NCI-H510A treated with DMSO at 0.1 percent for 48 hours (cell line): ENCODE measurements at regions not wholly inside any gene's neighbourhood (a gene's known extent, or its start where the extent isn't known, plus 50 kb on each side); places are given as distances from the start of the nearest gene placed in this dataset.

Experiments used
- DNase-seq: peaks from one replicate; lab custom pipeline; 2025; lab: John Stamatoyannopoulos, UW

GRCh38 chr11:105333153-105333552, 193.6 kb upstream of the CARD18 start:
- DNase-seq, result no peak

DNA sequence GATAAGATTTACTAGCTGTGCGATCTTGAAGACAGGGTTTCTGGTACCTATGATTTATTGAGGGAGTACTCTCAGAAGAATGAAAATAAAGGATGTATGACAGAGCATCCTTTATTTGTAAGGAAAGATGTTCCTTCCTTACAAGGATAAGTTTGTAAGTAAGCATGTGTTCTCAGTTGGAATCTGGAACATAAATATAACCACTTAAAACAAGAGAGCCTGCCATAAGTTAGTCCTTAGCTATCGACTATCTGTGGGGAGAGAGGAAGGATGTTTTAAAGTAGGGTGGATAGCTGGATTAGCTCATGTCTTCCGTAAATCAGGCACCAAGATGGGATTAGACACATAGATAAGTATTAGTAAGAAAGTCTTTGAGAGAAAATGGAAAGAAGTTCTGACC, 192.6 kb upstream of the CARD18 start:
- no peak for DNase-seq

DNA sequence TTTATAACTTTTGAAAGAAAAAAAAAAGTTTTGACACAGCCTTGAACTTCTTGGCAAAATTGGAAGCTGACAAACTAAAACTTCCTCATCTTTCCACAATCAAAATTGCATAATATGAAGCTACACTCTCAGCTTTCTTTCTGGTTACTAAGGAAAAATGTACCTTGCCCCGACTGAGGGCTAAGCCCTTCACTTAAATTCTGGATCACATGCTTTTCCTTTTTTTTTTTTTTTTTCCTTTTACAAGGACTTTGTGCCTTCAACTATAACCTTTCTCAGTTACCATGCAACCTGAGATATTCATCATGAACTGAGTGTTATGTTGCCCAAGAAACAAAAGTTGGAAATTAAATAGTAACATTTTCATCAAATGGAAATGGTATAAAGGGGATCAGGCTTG, 188.5 kb upstream of the CARD18 start:
- no peak for DNase-seq

DNA sequence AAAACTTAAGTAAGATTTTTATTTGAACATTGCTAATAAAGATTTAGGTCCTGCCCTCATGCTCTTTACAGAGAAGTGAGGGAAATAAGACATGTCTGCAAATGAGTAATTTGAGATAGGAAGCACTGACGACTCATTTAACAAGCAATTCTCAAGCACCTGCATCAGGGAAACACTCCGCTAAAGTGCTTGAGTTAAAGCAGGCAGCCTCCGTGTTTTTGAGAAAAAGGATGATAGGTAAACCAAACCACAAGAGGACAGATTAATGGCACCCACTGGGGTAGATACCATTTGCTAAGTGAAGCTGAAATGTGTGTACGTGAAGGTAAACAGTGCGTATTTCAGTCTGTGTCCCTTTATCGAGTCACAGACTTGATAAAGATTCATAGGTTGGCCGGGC, 184.6 kb upstream of the CARD18 start:
- DNase-seq, result peak; percentile 49

DNA sequence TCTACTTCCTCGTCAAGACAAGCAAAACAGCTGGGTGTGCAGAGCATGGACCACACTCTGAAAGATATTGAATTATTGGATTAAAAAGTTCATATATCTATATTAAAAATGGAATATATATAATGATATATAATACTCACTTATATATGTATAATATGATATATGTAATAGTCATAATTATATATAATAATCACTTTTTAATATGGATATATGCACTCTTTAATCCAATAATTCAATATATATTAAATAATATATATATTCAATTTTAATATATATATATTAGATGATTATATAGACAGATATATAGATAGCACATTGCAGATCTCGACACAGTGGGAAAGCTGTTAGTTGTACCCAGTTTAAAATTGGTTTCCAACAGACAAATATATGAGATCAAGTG, 182.1 kb upstream of the CARD18 start:
- DNase-seq, result no peak

DNA sequence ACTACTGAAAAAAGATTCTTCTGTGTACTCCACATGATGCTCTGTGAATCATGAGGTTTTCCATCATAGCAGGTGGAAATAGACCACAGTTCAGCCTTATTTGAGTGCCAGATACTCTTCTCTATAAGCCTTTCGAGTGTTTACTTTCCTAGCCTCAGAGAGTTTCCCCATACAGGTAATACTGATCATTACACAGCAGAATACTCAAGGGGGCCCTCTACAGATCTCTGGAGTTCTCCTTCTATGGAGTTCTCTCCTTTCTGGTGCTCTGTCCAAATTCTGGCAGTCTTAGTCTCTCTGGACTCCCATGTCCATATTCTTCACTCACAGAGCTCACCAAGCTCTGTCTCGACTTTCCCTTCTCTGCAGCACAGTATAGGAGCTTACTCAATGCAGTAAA, 175.7 kb upstream of the CARD18 start:
- peak; percentile 81 for DNase-seq

DNA sequence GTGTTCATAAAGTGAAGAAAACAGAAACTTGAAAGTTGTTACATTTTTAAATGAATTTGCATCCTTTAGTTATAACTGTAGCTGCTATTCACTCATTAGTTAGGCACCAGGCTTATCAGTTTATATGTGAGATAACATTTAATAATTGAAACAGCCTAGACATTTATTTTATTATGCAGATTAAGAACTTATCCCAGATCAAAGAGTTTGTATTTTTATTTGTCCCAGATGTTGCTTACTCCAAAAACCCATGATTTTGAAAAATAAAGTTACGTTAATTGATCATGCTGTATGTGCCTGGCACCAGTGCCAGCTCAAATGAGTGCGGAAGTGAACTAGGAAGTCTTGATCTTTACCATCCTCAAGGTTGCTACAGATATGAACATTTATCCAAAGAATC, 172.7 kb upstream of the CARD18 start:
- no peak for DNase-seq

GRCh38 chr11:105298630-105299029, 159.1 kb upstream of the CARD18 start:
- DNase-seq, result no peak

DNA sequence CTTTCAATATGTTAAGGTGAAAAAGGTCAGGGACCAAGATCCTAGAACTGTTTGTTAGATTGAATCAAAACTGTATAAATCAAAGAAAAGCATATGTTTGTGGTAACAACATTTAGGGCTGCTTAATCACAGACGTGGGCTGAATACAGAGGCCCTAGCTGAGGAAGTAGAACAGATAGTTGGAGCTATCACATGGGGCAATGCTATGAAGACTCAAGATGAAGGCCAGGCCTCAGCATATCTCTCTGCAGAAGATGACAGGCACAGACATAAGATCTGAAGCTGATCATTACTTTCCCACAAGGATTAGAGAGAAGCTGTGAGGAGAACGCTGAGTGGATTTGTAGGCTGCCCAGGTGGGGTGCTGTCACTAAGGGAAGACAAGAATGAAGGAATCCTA, 158.6 kb upstream of the CARD18 start:
- no peak for DNase-seq

- DNase-seq, result no peak
These were observed 157.9 kb upstream of the CARD18 start for GRCh38 chr11:105297463-105297862.

- no peak for DNase-seq
These were observed 157.2 kb upstream of the CARD18 start for GRCh38 chr11:105296806-105297205.

DNA sequence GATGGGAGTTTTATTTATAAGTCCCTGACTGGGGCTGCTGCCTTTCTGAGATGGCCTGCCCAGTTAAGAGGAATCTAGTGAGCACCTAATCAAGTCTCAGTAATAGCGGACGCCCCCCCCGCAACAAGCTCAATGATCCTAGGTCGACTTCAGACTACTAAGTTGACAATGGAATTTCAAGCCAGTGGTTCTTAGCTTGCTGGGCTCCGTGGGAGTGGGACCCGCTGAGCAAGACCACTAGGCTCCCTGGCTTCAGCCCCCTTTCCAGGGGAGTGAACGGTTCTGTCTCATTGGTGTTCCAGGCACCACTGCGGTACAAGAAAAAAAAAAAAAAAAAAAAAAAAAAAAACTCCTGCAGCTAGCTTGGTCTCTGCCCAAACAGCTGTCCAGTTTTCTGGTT, 156.8 kb upstream of the CARD18 start:
- no peak for DNase-seq

- no peak for DNase-seq
These were observed 143.1 kb upstream of the CARD18 start for GRCh38 chr11:105282658-105283057.

GRCh38 chr11:105274631-105275030, 135.1 kb upstream of the CARD18 start:
- no peak for DNase-seq

- no peak for DNase-seq
These were observed 134.2 kb upstream of the CARD18 start for GRCh38 chr11:105273660-105274280.

- DNase-seq, result no peak
These were observed 130.3 kb upstream of the CARD18 start for GRCh38 chr11:105269862-105270261.

- DNase-seq, result no peak
These were observed 129.0 kb upstream of the CARD18 start for GRCh38 chr11:105268404-105269062.

GRCh38 chr11:105265845-105266244, 126.3 kb upstream of the CARD18 start:
- DNase-seq, result no peak

GRCh38 chr11:105260976-105261375, 121.4 kb upstream of the CARD18 start:
- DNase-seq, result no peak

GRCh38 chr11:105245781-105246315, 106.3 kb upstream of the CARD18 start:
- no peak for DNase-seq

DNA sequence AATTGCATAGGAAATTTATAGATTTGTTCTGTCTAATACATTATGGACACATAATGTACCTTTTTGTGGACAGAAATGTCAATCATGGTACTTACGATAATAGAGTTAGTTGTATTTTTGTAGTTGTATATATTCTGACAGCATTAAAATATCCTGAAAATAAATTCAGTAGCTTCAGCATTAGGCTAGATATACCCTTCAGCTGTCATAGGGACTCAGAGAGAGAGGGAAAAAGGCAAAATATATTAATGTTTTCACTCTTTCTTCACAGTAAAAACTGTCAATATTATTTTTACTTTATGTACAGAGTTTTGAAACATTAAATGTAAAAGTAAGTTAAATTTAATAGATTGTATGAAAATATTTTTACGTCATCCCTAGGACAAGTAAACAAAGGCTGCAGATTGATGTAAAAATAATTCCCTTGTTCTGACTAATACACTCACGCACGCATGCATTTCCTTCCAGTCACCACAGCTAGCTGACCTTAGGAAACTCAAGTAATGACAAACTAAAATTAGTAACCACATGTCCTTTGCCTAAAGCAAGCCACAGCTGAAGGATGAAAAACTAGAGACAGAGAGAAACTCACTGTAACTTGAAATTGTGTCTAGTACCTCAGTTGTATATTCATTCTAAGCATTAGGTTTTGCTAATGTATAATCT, 104.7 kb upstream of the CARD18 start:
- DNase-seq, result no peak

- no peak for DNase-seq
These were observed 101.6 kb upstream of the CARD18 start for GRCh38 chr11:105241136-105241535.

DNA sequence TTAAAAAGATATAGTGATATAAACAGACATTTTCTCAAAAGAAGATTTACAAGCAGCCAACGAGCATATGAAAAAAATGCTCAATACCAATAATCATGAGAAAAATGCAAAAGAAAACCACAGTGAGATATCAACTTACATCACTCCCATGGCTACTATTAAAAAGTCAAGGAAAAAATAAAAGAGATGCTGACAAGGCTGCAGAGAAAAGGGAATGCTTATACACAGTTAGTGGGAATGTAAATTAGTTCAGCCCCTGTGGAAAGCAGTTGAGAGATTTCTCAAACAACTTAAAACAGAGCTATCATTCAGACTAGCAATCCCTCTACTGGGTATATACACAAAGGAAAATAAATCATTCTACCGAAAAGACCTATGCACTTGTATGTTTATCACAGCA, 97.1 kb upstream of the CARD18 start:
- no peak for DNase-seq
